Small intestine (tissue), 7 donors: ENCODE measurements at regions not wholly inside any gene's neighbourhood (a gene's known extent, or its start where the extent isn't known, plus 50 kb on each side); places are given as distances from the start of the nearest gene placed in this dataset.

Experiments
- DNase-seq, 2 donors: peaks; one replicate each; pipeline versions ENCODE4 v3.0.0 to v3.0.0-alpha.2; 2013
- FAIRE-seq: peaks from 2 replicates; lab custom pipeline; 2012; peaks lifted over from hg19 to GRCh38; lab: Jason Lieb, UNC
- H3K27ac ChIP-seq, 3 donors: one replicate each; pipeline ENCODE4 v1.5.1; 2013; ENCODE audit warnings: low read length in 2 of 3, mild to moderate bottlenecking in 2 of 3, control low read depth in 1 of 3, inconsistent platforms in 1 of 3, low read depth in 1 of 3, moderate library complexity in 1 of 3
- H3K27me3 ChIP-seq, 3 donors: one replicate each; pipeline ENCODE4 v1.6.1; 2013; ENCODE audit warnings: low read length in 3 of 3, inconsistent platforms in 1 of 3; ENCODE audit not compliant: control insufficient read depth in 3 of 3, insufficient read depth in 3 of 3
- H3K36me3 ChIP-seq, 3 donors: one replicate each; pipeline ENCODE4 v1.6.1; 2013; ENCODE audit warnings: low read length in 3 of 3, inconsistent platforms in 1 of 3, low read depth in 1 of 3, mild to moderate bottlenecking in 1 of 3, moderate library complexity in 1 of 3; ENCODE audit not compliant: control insufficient read depth in 3 of 3, insufficient read depth in 2 of 3
- H3K4me1 ChIP-seq, 3 donors: one replicate each; pipeline ENCODE4 v1.6.1; 2013; ENCODE audit warnings: low read length in 2 of 3, inconsistent platforms in 1 of 3, low read depth in 1 of 3, mild to moderate bottlenecking in 1 of 3, moderate library complexity in 1 of 3; ENCODE audit not compliant: control insufficient read depth in 3 of 3, insufficient read depth in 2 of 3
- H3K4me3 ChIP-seq, 3 donors: one replicate each; pipeline ENCODE4 v1.5.1; 2013; ENCODE audit warnings: low read length in 3 of 3, control low read depth in 1 of 3, inconsistent platforms in 1 of 3, low read depth in 1 of 3, mild to moderate bottlenecking in 1 of 3, moderate library complexity in 1 of 3
- H3K9me3 ChIP-seq, 2 donors: one replicate each; pipeline ENCODE4 v1.6.1; 2013; ENCODE audit warnings: low read depth in 1 of 2, low read length in 1 of 2; ENCODE audit not compliant: control insufficient read depth in 2 of 2, insufficient read depth in 1 of 2
- WGBS, 3 donors: extraction: QIAGEN DNeasy Blood & Tissue Kit; methylation state at CpG; one replicate each; pipeline ENCODE4 v1.1.7; 2013; 5-methylcytosine and 5-hydroxymethylcytosine counted together
- donor health status: healthy with polysubstance abuse.
- donor health status: control.
- donor health status: control.
- donor health status: Bipolar disorder and iron deficiency.
- donor health status: healthy.

DNA sequence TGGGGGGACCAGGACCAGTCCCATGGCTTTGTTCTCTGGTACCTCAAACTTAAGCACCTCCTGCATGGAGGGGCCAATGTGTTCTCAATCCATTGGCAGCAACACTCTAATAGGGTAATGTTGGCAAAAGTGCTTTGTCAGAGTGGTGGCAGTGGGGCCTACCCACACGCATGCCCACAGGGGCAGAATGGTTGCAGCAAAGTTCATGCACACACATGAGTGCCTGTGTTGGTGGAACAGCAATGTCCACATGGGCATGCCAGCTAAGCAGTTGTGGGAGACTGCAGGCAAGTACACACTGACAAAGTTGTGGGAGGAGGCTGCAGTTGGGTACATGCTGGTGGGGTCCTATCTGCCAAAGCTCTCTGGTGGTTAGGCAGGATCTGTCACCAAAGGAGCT lies 645.2 kb downstream of the ZNF385D start:
- DNase-seq: no peak
- 92 to 100% (median 94%) methylated on average over 1 of the region's 1 CpG for WGBS, 3 donors
- no peak overlapping the region for H3K27ac ChIP-seq
- peaks cover 0 to 11% of the 10 kb centered on the region in 2 donors for H3K9me3 ChIP-seq
- H3K36me3 ChIP-seq: no peaks in the 10 kb centered on the region
- H3K27me3 ChIP-seq: no peaks in the 10 kb centered on the region
- no peak for FAIRE-seq
- no peak overlapping the region for H3K4me3 ChIP-seq
- H3K4me1 ChIP-seq: no peaks in the 10 kb centered on the region

DNA sequence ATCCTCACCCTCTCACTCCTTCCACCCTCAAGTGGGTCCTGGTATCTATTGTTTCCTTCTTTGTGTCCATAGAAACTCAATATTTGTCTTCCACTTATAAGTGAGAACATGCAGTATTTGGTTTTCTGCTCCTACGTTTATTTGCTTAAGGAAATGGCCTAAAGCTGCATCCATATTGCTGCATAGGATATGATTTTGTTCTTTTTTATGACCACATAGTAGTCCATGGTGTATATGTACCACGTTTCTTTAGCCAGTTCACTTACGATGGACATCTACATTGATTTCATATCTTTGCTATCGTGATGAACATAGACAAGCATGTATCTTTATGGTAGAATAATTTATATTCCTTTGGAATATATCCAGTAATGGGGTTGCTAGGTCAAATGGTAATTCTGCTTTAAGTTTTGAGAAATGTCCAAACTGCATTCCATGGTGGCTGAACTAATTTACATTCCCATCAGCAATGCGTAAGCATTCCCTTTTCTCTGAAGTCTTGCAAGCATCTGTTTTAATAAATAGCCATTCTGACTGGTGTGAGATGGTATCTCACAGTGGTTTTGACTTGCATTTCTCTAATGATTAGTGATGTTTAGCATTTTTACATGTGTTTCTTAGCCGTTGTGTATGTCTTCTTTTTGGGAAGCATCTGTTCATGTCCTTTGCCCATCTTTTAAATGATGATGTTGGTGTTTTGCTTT lies 650.2 kb downstream of the ZNF385D start:
- H3K27ac ChIP-seq: no peak overlapping the region
- no peaks in the 10 kb centered on the region for H3K36me3 ChIP-seq
- H3K9me3 ChIP-seq: peaks cover 0 to 3% of the 10 kb centered on the region in 2 donors
- H3K27me3 ChIP-seq: no peaks in the 10 kb centered on the region
- DNase-seq: no peak
- 67 to 72% (median 67%) methylated on average over 6 of the region's 6 CpGs for WGBS, 3 donors
- no peaks in the 10 kb centered on the region for H3K4me1 ChIP-seq
- H3K4me3 ChIP-seq: no peak overlapping the region
- no peak for FAIRE-seq

DNA sequence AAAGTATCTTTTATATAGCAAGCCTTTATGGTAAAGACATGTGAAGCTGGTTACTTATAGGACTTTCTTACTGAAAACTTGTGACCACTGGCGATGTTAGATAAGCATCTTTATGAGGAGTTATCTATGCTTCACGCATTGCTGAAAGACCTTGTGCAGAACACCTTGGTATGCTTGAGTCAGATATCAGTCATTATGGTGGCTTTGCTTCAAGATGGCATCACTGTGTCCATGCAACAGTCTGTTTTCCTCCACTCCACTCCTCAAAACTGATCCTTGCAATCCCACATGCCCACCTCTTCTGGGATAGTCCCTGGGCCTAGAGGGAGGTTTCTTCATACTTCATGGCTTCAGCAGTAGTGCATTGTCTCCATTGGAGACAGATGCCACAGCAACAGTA lies 656.3 kb downstream of the ZNF385D start:
- no peaks in the 10 kb centered on the region for H3K36me3 ChIP-seq
- H3K27me3 ChIP-seq: no peaks in the 10 kb centered on the region
- DNase-seq: no peak
- no peak overlapping the region for H3K27ac ChIP-seq
- H3K4me1 ChIP-seq: no peaks in the 10 kb centered on the region
- no peak overlapping the region for H3K4me3 ChIP-seq
- 88 to 91% (median 90%) methylated on average over 2 of the region's 2 CpGs for WGBS, 3 donors
- FAIRE-seq: no peak
- no peaks in the 10 kb centered on the region for H3K9me3 ChIP-seq

DNA sequence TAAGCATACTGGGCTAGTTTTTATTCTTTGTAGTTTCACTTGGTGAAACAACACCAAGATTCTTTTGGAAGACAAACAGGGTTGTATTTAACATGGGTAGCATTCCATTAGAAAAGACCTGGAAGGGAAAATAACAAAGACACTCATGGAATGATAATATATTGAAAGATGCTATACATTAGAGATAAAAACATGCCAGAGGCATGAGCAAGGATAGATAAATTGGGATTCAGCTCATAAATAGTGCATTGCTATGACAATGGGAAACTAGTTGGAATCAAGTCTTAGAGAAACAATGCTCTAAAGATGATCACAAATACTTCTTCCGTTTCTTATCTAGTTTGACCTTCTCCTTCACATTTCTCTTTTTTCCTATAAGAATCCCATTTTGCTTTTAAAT lies 677.4 kb downstream of the ZNF385D start:
- Histone ChIP-seq H3K9me3 (no peaks in the 10 kb centered on the region), H3K4me1 (no peaks in the 10 kb centered on the region), H3K36me3 (no peaks in the 10 kb centered on the region), H3K27me3 (no peaks in the 10 kb centered on the region), H3K4me3 (no peak overlapping the region), H3K27ac (no peak overlapping the region)
- WGBS, 3 donors: 78 to 84% (median 81%) methylated on average over 1 of the region's 1 CpG
- FAIRE-seq: no peak
- no peak for DNase-seq

DNA sequence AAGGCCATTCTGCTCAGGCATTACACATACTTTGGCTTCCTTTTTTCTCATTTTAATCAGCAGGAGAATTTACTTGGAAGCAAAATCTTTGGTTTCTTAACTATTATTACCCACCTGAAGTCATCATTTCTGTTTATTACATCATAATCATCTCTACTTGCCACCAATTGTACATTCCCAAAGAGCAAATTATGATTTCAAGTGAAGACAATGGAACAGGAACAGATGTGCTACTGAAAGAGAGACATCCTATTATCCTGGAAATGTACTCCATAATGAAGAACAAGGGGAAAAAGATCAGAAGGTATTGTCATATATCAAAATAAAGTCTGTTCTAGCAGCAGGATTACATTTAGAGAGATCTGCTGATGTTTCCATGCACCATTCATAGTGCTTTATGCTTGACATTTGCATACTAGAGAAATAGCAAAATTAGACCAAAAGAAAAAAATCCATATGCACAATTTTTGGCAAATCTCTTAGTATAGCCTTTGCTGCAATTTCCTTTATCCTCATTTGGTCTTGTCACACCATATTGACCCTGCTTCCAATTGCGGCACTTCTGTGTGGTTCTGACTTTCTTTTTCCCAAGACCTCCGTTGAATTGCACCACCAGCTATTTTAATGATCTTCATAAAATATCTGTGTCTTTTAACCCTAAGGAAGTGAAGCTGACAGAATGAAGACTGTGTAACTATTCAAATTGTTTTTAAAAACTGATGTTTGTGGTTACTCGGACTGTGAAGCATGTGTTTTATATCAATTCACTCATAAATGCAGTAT lies 683.8 kb downstream of the ZNF385D start:
- no peak for FAIRE-seq
- no peak overlapping the region for H3K27ac ChIP-seq
- no peaks in the 10 kb centered on the region for H3K27me3 ChIP-seq
- no peaks in the 10 kb centered on the region for H3K4me1 ChIP-seq
- H3K4me3 ChIP-seq: no peak overlapping the region
- 58 to 80% (median 66%) methylated on average over 3 of the region's 3 CpGs for WGBS, 3 donors
- H3K9me3 ChIP-seq: no peaks in the 10 kb centered on the region
- H3K36me3 ChIP-seq: no peaks in the 10 kb centered on the region
- no peak for DNase-seq

DNA sequence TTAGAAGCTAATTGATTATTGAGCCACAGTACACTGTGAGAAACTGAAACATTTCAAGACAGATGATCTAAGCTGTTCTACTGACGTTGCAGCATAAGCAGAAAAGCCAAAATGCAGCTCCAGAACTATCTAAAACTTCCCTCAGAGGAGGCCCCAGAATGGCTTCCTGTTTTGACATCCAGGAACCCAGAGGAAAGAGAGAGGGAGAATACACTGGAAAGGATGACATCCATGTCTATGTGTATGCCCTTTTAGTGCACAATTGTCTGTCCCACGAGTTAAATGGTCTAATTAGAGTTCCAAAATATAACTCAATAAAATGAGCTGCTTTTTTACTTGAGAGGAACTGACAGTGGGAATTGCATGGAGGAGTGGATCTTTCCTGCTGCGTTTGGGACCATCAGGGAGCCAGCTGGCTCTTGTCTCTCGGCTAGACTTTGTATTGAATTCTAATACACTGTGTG lies 688.1 kb downstream of the ZNF385D start:
- FAIRE-seq (no peak), DNase-seq (peak in 1 of 2 donors; percentile 2)
- no peak overlapping the region for H3K4me3 ChIP-seq
- WGBS, 3 donors: 32 to 45% (median 36%) methylated on average over 4 of the region's 4 CpGs
- no peaks in the 10 kb centered on the region for H3K9me3 ChIP-seq
- no peaks in the 10 kb centered on the region for H3K4me1 ChIP-seq
- H3K36me3 ChIP-seq: no peaks in the 10 kb centered on the region
- no peaks in the 10 kb centered on the region for H3K27me3 ChIP-seq
- H3K27ac ChIP-seq: peak overlapping the region in 1 of 3 donors; percentile 1

DNA sequence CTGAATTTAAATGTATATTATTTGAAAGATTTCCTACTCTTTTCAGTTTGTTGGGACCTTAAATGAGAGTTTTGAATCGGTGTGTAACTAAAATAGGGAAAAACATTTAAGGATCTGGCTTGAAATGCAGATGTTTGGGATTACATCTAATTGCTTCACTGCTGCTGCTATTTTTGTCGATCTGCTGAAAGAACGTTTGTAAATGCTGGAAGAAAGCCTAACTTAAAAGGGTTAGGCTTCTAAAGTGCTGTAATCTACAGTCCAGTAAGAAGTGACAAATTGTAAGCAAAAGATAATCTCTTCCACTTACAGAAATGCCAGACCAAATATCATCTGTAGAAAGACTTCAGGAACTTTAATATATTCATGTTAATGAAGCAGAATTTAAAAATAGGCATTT lies 691.6 kb downstream of the ZNF385D start:
- DNase-seq (peak in 1 of 2 donors; percentile 1), FAIRE-seq (no peak)
- Histone ChIP-seq H3K4me1 (no peaks in the 10 kb centered on the region), H3K9me3 (no peaks in the 10 kb centered on the region), H3K4me3 (no peak overlapping the region), H3K27ac (no peak overlapping the region), H3K27me3 (no peaks in the 10 kb centered on the region), H3K36me3 (no peaks in the 10 kb centered on the region)
- 48 to 68% (median 65%) methylated on average over 3 of the region's 3 CpGs for WGBS, 3 donors

DNA sequence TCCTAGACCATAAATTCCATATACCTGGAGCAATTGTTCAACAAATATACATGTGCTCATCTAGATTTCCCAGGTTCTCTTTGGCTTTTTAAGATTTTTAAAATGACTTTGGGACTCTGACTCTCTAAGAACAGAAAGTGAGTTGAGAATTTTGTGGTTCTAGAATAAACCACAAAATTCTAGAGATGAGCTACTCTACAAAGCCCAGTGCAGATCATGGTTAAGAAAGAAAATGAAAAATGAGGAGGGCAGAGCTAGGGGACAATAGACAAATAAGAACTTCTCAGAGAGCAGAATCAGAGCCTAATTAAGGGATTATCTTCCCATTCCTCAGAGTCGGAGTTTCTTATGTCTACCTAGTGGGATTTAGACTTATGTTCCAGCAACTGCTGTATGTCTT lies 694.7 kb downstream of the ZNF385D start:
- DNase-seq (no peak), FAIRE-seq (no peak)
- Histone ChIP-seq H3K4me3 (no peak overlapping the region), H3K4me1 (no peaks in the 10 kb centered on the region), H3K27ac (no peak overlapping the region), H3K27me3 (no peaks in the 10 kb centered on the region), H3K36me3 (no peaks in the 10 kb centered on the region), H3K9me3 (no peaks in the 10 kb centered on the region)
- WGBS, 3 donors: 81 to 93% (median 86%) methylated on average over 1 of the region's 1 CpG
